Stomach (tissue), 8 donors: ENCODE measurements at regions not wholly inside any gene's neighbourhood (a gene's known extent, or its start where the extent isn't known, plus 50 kb on each side); places are given as distances from the start of the nearest gene placed in this dataset.
A peak's percentile ranks its signal among the peaks of the same experiment; 100 is the strongest.

Experiments
- DNase-seq, 2 donors: peaks; one replicate each; pipeline versions ENCODE4 v3.0.0 to v3.0.0-alpha.2; 2013 to 2019
- H3K27ac ChIP-seq, 5 donors: fragments of 200-600 bp in 4 of 5; sonication (generic) in 4 of 5; one replicate each; pipeline ENCODE4 v1.5.1; 2013 to 2019; ENCODE audit warnings: mild to moderate bottlenecking in 1 of 5, moderate library complexity in 1 of 5
- H3K27me3 ChIP-seq, 3 donors: fragments of 200-600 bp; sonication (generic); one replicate each; pipeline ENCODE4 v1.5.1; 2017 to 2019; ENCODE audit warnings: mixed run types in 1 of 3
- H3K36me3 ChIP-seq, 4 donors: fragments of 200-600 bp; sonication (generic); 1 replicate in 3 of 4; 2 replicates in 1 of 4; pipeline ENCODE4 v1.5.1; 2016 to 2019
- H3K4me1 ChIP-seq, 4 donors: fragments of 200-600 bp; sonication (generic); one replicate each; pipeline ENCODE4 v1.5.1; 2016 to 2019
- H3K4me3 ChIP-seq, 4 donors: fragments of 200-600 bp; sonication (generic) in 3 of 4; one replicate each; pipeline ENCODE4 v1.5.1; 2016 to 2019; ENCODE audit warnings: mild to moderate bottlenecking in 1 of 4
- H3K9me3 ChIP-seq, 4 donors: fragments of 200-600 bp; sonication (generic); one replicate each; pipeline ENCODE4 v1.5.1; 2016 to 2019
- EP300 ChIP-seq: sonication (generic); formaldehyde crosslinking; IDR thresholded peaks from one replicate; pipeline ENCODE4 v1.6.1; 2017; ENCODE audit warnings: antibody characterized with exemption
- POLR2A ChIP-seq, 4 donors: fragments of 450-650 bp; IDR thresholded peaks; one replicate each; pipeline ENCODE4 v1.6.1; 2016; ENCODE audit warnings: antibody characterized with exemption in 4 of 4, control low read depth in 2 of 4, mild to moderate bottlenecking in 1 of 4, moderate library complexity in 1 of 4
- POLR2AphosphoS5 ChIP-seq, 3 donors: sonication (generic); formaldehyde crosslinking; IDR thresholded peaks; one replicate each; pipeline ENCODE4 v1.6.1; 2016; ENCODE audit warnings: antibody characterized with exemption in 3 of 3
- WGBS, 5 donors: extraction: QIAGEN DNeasy Blood & Tissue Kit in 3 of 5; methylation state at CpG; one replicate each; pipeline versions ENCODE4 v1.1.5 to v1.1.7; 2013 to 2018; 5-methylcytosine and 5-hydroxymethylcytosine counted together
- intact Hi-C: fragments of 100-400 bp; cut with DNase I; formaldehyde crosslinking; loops from one replicate; pipeline ENCODE4 v1.15.1; 2023; ENCODE audit warnings: low total_unique reads
- TF ChIP-seq, protein P1 (sequence below), 7 experiments: fragments of 450-650 bp in 4 of 7; fragments of 200-600 bp in 3 of 7; sonication (generic) in 3 of 7; IDR thresholded peaks; one replicate each; pipeline ENCODE4 v1.5.1; 2016 to 2019; ENCODE audit warnings: antibody characterized with exemption in 7 of 7, control low read depth in 2 of 7, mild to moderate bottlenecking in 1 of 7
- donor health status: healthy with polysubstance abuse.
- donor health status: Bipolar disorder and iron deficiency.
- donor health status: healthy.

DNA sequence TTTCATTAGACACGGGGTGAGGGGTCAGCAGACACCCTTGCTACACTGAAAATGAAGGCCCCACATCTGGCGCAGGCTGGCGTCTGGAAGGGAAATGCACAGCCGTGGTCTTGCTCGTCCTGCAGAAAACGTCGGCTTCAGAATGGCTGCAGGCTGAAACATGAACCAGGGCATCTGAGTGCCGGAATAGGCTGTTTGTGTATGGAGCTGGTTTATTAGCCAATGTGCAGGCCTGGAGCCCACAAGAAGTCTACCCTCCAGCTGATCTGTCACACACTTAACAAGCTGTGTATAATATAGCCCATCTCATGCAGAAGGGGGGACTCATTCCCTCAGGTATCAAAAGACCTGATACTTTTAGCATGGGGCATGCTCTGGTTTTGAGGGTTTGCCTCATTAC lies 153.4 kb upstream of the SOX11 start:
- no peak overlapping the region for H3K27ac ChIP-seq
- intact Hi-C loops: no loop called here
- no peaks in the 10 kb centered on the region for H3K4me1 ChIP-seq
- peaks cover 0 to 8% (median 3%) of the 10 kb centered on the region in 3 donors for H3K27me3 ChIP-seq
- 69 to 84% (median 82%) methylated on average over 7 to 8 of the region's 8 CpGs for WGBS, 5 donors
- DNase-seq: peak in 1 of 2 donors; percentile 41
- peaks cover 0 to 9% (median 3%) of the 10 kb centered on the region in 4 donors for H3K9me3 ChIP-seq
- no peak overlapping the region for H3K4me3 ChIP-seq
- TF ChIP-seq POLR2A (IDR thresholded peaks at IDR 0.05) (no peak), EP300 (no peak), POLR2AphosphoS5 (IDR thresholded peaks at IDR 0.05) (no peak)
- TF ChIP-seq, protein P1, sequence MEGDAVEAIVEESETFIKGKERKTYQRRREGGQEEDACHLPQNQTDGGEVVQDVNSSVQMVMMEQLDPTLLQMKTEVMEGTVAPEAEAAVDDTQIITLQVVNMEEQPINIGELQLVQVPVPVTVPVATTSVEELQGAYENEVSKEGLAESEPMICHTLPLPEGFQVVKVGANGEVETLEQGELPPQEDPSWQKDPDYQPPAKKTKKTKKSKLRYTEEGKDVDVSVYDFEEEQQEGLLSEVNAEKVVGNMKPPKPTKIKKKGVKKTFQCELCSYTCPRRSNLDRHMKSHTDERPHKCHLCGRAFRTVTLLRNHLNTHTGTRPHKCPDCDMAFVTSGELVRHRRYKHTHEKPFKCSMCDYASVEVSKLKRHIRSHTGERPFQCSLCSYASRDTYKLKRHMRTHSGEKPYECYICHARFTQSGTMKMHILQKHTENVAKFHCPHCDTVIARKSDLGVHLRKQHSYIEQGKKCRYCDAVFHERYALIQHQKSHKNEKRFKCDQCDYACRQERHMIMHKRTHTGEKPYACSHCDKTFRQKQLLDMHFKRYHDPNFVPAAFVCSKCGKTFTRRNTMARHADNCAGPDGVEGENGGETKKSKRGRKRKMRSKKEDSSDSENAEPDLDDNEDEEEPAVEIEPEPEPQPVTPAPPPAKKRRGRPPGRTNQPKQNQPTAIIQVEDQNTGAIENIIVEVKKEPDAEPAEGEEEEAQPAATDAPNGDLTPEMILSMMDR (IDR thresholded peaks at IDR 0.05): no peak
- H3K36me3 ChIP-seq: no peaks in the 10 kb centered on the region

DNA sequence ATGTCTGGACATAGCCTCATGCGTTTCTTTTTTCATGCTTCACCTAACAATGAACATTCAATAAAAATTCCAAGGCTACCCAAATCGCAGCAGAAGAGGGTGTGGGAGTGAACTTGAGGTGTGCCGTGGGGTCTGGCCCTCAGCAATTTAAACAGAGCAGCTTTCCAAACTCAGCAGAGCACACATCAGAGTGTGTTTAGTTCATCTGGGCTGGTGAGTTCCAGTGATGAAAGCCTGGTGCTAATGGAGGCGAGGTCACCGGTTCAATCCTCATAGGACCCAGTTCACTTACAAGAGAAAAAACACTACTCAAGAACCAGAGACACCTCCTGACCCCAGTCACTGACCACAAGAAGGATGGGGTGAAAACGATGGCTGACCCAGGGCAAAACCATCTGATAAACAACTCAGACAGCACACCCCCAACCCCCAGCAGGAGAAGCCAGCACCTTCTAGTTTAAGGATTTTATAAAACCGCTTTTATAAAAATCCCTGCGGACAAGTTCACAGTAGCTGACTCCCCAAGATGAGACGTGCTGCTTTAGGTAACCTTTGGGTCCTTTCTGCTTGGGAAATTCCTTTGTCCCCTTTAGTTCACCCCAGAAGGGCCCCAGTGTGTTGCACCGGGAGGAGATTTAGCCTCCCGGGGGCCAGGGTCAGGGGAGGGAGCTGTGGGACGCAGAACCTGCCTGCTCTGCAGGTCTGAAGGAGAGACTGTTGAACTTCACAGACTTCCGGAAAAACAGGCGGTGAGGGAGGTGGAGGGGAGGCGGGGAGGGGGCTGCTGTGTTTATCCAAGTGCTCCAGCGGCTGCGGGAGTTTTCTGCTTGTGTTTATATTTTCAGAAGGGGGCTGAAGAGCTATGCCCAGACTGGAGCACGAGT lies 152.7 kb upstream of the SOX11 start:
- intact Hi-C loops: no loop called here

DNA sequence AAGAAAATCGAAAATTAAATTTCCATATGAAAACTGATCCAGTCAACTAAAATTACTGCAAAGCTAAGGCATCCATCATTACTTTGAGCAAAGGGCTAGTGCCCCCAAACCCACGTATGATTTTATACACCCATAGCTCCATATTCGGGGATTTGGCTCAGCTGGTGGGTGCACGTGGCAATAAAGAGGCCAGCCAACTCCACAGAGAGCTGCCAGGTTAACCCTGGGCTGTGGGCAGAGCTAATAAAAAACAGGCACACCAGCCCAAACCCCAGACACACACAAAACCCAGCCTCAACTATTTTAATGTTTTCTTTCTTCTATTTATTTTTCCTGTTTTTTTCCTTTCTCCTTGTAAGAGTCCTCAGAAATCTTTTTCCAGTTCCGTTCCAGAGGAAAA lies 151.3 kb upstream of the SOX11 start:
- DNase-seq: no peak
- Histone ChIP-seq H3K4me1 (no peaks in the 10 kb centered on the region), H3K4me3 (no peak overlapping the region), H3K36me3 (no peaks in the 10 kb centered on the region), H3K27ac (no peak overlapping the region), H3K9me3 (peaks cover 0 to 22% (median 14%) of the 10 kb centered on the region in 4 donors), H3K27me3 (peaks cover 0 to 8% (median 3%) of the 10 kb centered on the region in 3 donors)
- WGBS, 5 donors: 57 to 71% (median 70%) methylated on average over 5 of the region's 5 CpGs
- intact Hi-C loops: no loop called here
- no peak for TF ChIP-seq EP300
- TF ChIP-seq, protein P1 (IDR thresholded peaks at IDR 0.05): no peak

More for the DNA sequence above, 152.7 kb upstream of the SOX11 start:
- H3K27me3 ChIP-seq: peaks cover 0 to 8% (median 3%) of the 10 kb centered on the region in 3 donors
- peak in 1 of 2 donors; percentile 54 for DNase-seq
- H3K9me3 ChIP-seq: peaks cover 0 to 16% (median 10%) of the 10 kb centered on the region in 4 donors
- H3K36me3 ChIP-seq: no peaks in the 10 kb centered on the region
- no peak overlapping the region for H3K4me3 ChIP-seq
- WGBS, 5 donors: 27 to 38% (median 29%) methylated on average over 18 of the region's 18 CpGs
- H3K4me1 ChIP-seq: no peaks in the 10 kb centered on the region
- no peak overlapping the region for H3K27ac ChIP-seq
- TF ChIP-seq EP300 (no peak), POLR2A (IDR thresholded peaks at IDR 0.05) (no peak), POLR2AphosphoS5 (IDR thresholded peaks at IDR 0.05) (no peak)
- TF ChIP-seq, protein P1 (IDR thresholded peaks at IDR 0.05): no peak

DNA sequence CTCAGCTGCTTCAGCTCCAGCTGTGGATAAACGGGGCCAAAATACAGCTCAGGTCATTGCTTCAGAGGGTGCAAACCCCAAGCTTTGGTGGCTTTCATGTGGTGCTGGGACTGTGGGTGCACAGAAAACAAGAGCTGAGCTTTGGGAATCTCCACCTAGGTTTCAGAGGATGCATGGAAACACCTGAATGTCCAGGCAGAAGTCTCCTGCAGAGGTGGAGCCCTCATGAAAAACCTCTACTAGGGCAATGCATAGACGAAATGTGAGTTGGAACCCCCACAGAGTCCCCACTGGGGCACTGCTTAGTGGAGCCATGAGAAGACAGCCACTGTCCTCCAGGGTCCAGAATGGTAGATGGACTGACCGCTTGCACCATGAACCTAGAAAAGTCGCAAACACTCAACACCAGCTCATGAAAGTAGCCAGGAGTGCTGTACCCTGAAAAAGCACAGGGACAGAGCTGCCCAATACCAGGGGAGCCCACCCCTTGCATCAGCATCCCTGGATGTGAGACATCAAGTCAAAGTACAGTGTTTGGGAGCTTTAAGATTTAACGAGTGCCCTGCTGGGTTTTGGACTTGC lies 147.9 kb upstream of the SOX11 start:
- Histone ChIP-seq H3K36me3 (no peaks in the 10 kb centered on the region), H3K4me3 (no peak overlapping the region), H3K4me1 (no peaks in the 10 kb centered on the region), H3K27ac (no peak overlapping the region), H3K27me3 (peaks cover 0 to 5% (median 3%) of the 10 kb centered on the region in 3 donors), H3K9me3 (peaks cover 0 to 22% (median 14%) of the 10 kb centered on the region in 4 donors)
- DNase-seq: no peak
- intact Hi-C loops: no loop called here
- TF ChIP-seq POLR2AphosphoS5 (IDR thresholded peaks at IDR 0.05) (no peak), EP300 (no peak), POLR2A (IDR thresholded peaks at IDR 0.05) (no peak)
- TF ChIP-seq, protein P1 (IDR thresholded peaks at IDR 0.05): no peak
- WGBS, 5 donors: 83 to 90% (median 89%) methylated on average over 5 of the region's 5 CpGs
